Neural cell (in vitro differentiated cells): ENCODE measurements at regions not wholly inside any gene's neighbourhood (a gene's known extent, or its start where the extent isn't known, plus 50 kb on each side); places are given as distances from the start of the nearest gene placed in this dataset.
"Not testable (repeated sequence)": the region's sequence is repeated elsewhere in the genome, so short reads cannot be mapped to it uniquely, and the experiment has no call there.

ENCODE experiments used
- H2AFZ ChIP-seq: fragments of 200-600, 300-800 bp; sonication (generic), shearing (Covaris generic); 2 replicates; pipeline ENCODE4 v1.6.0; 2014; ENCODE audit warnings: low read depth, mild to moderate bottlenecking, antibody characterized with exemption, low read length, moderate library complexity
- H3F3A ChIP-seq: fragments of 200-600 bp; shearing (Covaris generic); 2 replicates; pipeline ENCODE4 v1.6.1; 2016; ENCODE audit warnings: mild to moderate bottlenecking, moderate library complexity, mixed read lengths, antibody characterized with exemption, low read length; ENCODE audit not compliant: insufficient read depth, poor library complexity, severe bottlenecking
- H3K27ac ChIP-seq: fragments of 200-600, 300-800 bp; sonication (generic), shearing (Covaris generic); 2 replicates; pipeline ENCODE4 v1.5.1; 2014; ENCODE audit warnings: mild to moderate bottlenecking, low read length, moderate library complexity
- H3K27me3 ChIP-seq: fragments of 300-800, 200-600 bp; sonication (generic), shearing (Covaris generic); 2 replicates; pipeline ENCODE4 v1.6.0; 2014; ENCODE audit warnings: mild to moderate bottlenecking, low read depth, low read length, moderate library complexity; ENCODE audit not compliant: insufficient read depth
- H3K36me3 ChIP-seq: fragments of 300-800, 200-600 bp; sonication (generic), shearing (Covaris generic); 2 replicates; pipeline ENCODE4 v1.5.1; 2014; ENCODE audit warnings: mild to moderate bottlenecking, antibody characterized with exemption, low read length, moderate library complexity; ENCODE audit not compliant: insufficient read depth
- H3K4me2 ChIP-seq: fragments of 300-800, 200-600 bp; sonication (generic), shearing (Covaris generic); 2 replicates; pipeline ENCODE4 v1.6.0; 2014; ENCODE audit warnings: mild to moderate bottlenecking, low read length
- H3K4me3 ChIP-seq: fragments of 300-800, 200-600 bp; sonication (generic), shearing (Covaris generic); 2 replicates; pipeline ENCODE4 v1.5.1; 2014; ENCODE audit warnings: mild to moderate bottlenecking, low read length, moderate library complexity
- H3K79me2 ChIP-seq: fragments of 200-600 bp; shearing (Covaris generic); replicated peaks from 2 replicates; pipeline ENCODE4 v1.6.0; 2014; ENCODE audit warnings: mild to moderate bottlenecking, low read length, moderate library complexity; ENCODE audit not compliant: insufficient read depth
- H3K9ac ChIP-seq: fragments of 300-800, 200-600 bp; sonication (generic), shearing (Covaris generic); 2 replicates; pipeline ENCODE4 v1.6.1; 2016; ENCODE audit warnings: mild to moderate bottlenecking, low read length, mixed read lengths
- H3K9me2 ChIP-seq: fragments of 200-600 bp; shearing (Covaris generic); 2 replicates; pipeline ENCODE4 v1.6.1; 2016; ENCODE audit warnings: mild to moderate bottlenecking, low read length, mixed read lengths; ENCODE audit not compliant: insufficient read depth
- H3K9me3 ChIP-seq: fragments of 200-600, 300-800 bp; sonication (generic), shearing (Covaris generic); 2 replicates; pipeline ENCODE4 v1.6.1; 2016; ENCODE audit warnings: mild to moderate bottlenecking, mixed run types, low read length, moderate library complexity, mixed read lengths
- H4K20me1 ChIP-seq: fragments of 200-600 bp; shearing (Covaris generic); 2 replicates; pipeline ENCODE4 v1.6.1; 2016; ENCODE audit warnings: mild to moderate bottlenecking, mixed run types; ENCODE audit not compliant: insufficient read depth
- CTCF ChIP-seq: fragments of 450-650 bp; IDR thresholded peaks from 2 replicates; pipeline ENCODE4 v1.5.1; 2014; ENCODE audit warnings: antibody characterized with exemption, mild to moderate bottlenecking, moderate library complexity; ENCODE audit not compliant: poor library complexity, severe bottlenecking
- EP300 ChIP-seq: fragments of 450-650 bp; conservative IDR thresholded peaks from 2 replicates; pipeline ENCODE4 v1.6.1; 2014; ENCODE audit warnings: antibody characterized with exemption, mild to moderate bottlenecking, moderate library complexity; ENCODE audit not compliant: poor library complexity, severe bottlenecking
- EZH2 ChIP-seq: fragments of 200-600, 300-800 bp; shearing (Covaris generic), sonication (generic); IDR thresholded peaks from 2 replicates; pipeline ENCODE4 v1.6.1; 2014; ENCODE audit warnings: antibody characterized with exemption, low read length, borderline replicate concordance, mild to moderate bottlenecking; ENCODE audit not compliant: insufficient read depth, poor library complexity, severe bottlenecking
- MXI1 ChIP-seq: fragments of 450-650 bp; conservative IDR thresholded peaks from 2 replicates; pipeline ENCODE4 v1.6.1; 2014; ENCODE audit warnings: antibody characterized with exemption, mild to moderate bottlenecking; ENCODE audit not compliant: poor library complexity, severe bottlenecking
- POLR2AphosphoS5 ChIP-seq: IDR thresholded peaks from 2 replicates; pipeline ENCODE4 v1.6.1; 2012
- RAD21 ChIP-seq: fragments of 450-650 bp; conservative IDR thresholded peaks from 2 replicates; pipeline ENCODE4 v1.6.1; 2014; ENCODE audit warnings: antibody characterized with exemption, mild to moderate bottlenecking, moderate library complexity
- REST ChIP-seq: IDR thresholded peaks from 2 replicates; pipeline ENCODE4 v1.6.1; 2012; ENCODE audit warnings: borderline replicate concordance
- SMC3 ChIP-seq: fragments of 450-650 bp; conservative IDR thresholded peaks from 2 replicates; pipeline ENCODE4 v1.6.1; 2014; ENCODE audit warnings: antibody characterized with exemption, mild to moderate bottlenecking, moderate library complexity; ENCODE audit not compliant: poor library complexity
- TAF1 ChIP-seq: IDR thresholded peaks from 2 replicates; pipeline ENCODE4 v1.6.1; 2012; ENCODE audit warnings: low read depth

GRCh38 chr13:97542102-97542685 is 108.2 kb downstream of the RAP2A start:
- no peaks in the 10 kb centered on the region for H4K20me1 ChIP-seq

GRCh38 chr13:97544031-97544765 is 110.2 kb downstream of the RAP2A start:
- H3K9me3 ChIP-seq = no peaks in the 10 kb centered on the region
- H4K20me1 ChIP-seq = no peaks in the 10 kb centered on the region
- no peaks in the 10 kb centered on the region for H3K79me2 ChIP-seq
- no peak overlapping the region for H3K27ac ChIP-seq
- H3K36me3 ChIP-seq = no peaks in the 10 kb centered on the region
- no peak overlapping the region for H3K4me3 ChIP-seq
- no peaks in the 10 kb centered on the region for H3F3A ChIP-seq
- no peaks in the 10 kb centered on the region for H3K9me2 ChIP-seq
- no peaks in the 10 kb centered on the region for H3K27me3 ChIP-seq
- TF ChIP-seq EP300 = no peak
- TF ChIP-seq POLR2AphosphoS5 = no peak
- TF ChIP-seq MXI1 = no peak
- no peak overlapping the region for H2AFZ ChIP-seq
- H3K4me2 ChIP-seq = no peak overlapping the region
- no peak overlapping the region for H3K9ac ChIP-seq

More at GRCh38 chr13:97542102-97542685, 108.2 kb downstream of the RAP2A start:
- H3K9me2 ChIP-seq = no peaks in the 10 kb centered on the region
- H3K36me3 ChIP-seq = no peaks in the 10 kb centered on the region
- H3K27me3 ChIP-seq = no peaks in the 10 kb centered on the region
- no peaks in the 10 kb centered on the region for H3K9me3 ChIP-seq
- H3K27ac ChIP-seq = no peak overlapping the region
- no peaks in the 10 kb centered on the region for H3K79me2 ChIP-seq
- H3K4me3 ChIP-seq = no peak overlapping the region
- H3F3A ChIP-seq = no peaks in the 10 kb centered on the region
- H3K4me2 ChIP-seq = no peak overlapping the region
- no peak overlapping the region for H2AFZ ChIP-seq
- no peak overlapping the region for H3K9ac ChIP-seq
- TF ChIP-seq EZH2 = no peak
- TF ChIP-seq POLR2AphosphoS5 = no peak

GRCh38 chr13:97544971-97545499 is 111.1 kb downstream of the RAP2A start:
- not testable (repeated sequence) for H3K79me2 ChIP-seq, H3K27me3 ChIP-seq

GRCh38 chr13:97548138-97548537 is 114.2 kb downstream of the RAP2A start:
- TF ChIP-seq REST = no peak
- no peak for TF ChIP-seq POLR2AphosphoS5
- no peak for TF ChIP-seq EP300
- no peak for TF ChIP-seq EZH2
- TF ChIP-seq MXI1 = no peak
- no peak for TF ChIP-seq RAD21
- no peak for TF ChIP-seq TAF1
- TF ChIP-seq CTCF = no peak
- no peak for TF ChIP-seq SMC3
- Histone ChIP-seq H3K4me2 (no peak overlapping the region), H3F3A (no peaks in the 10 kb centered on the region), H3K9me2 (no peaks in the 10 kb centered on the region), H3K4me3 (no peak overlapping the region), H2AFZ (no peak overlapping the region), H3K79me2 (no peaks in the 10 kb centered on the region), H3K9ac (no peak overlapping the region), H3K27ac (no peak overlapping the region), H4K20me1 (no peaks in the 10 kb centered on the region), H3K9me3 (no peaks in the 10 kb centered on the region), H3K27me3 (no peaks in the 10 kb centered on the region), H3K36me3 (no peaks in the 10 kb centered on the region)

More at GRCh38 chr13:97544971-97545499, 111.1 kb downstream of the RAP2A start:
- not testable (repeated sequence) for H3F3A ChIP-seq, H3K27ac ChIP-seq, H3K9ac ChIP-seq, H3K4me3 ChIP-seq, H2AFZ ChIP-seq, H3K9me3 ChIP-seq, H3K9me2 ChIP-seq, H3K36me3 ChIP-seq, H4K20me1 ChIP-seq, H3K4me2 ChIP-seq
